ENCODE measurements at regions not wholly inside any gene's neighbourhood (a gene's known extent, or its start where the extent isn't known, plus 50 kb on each side); places are given as distances from the start of the nearest gene placed in this dataset.

DNA sequence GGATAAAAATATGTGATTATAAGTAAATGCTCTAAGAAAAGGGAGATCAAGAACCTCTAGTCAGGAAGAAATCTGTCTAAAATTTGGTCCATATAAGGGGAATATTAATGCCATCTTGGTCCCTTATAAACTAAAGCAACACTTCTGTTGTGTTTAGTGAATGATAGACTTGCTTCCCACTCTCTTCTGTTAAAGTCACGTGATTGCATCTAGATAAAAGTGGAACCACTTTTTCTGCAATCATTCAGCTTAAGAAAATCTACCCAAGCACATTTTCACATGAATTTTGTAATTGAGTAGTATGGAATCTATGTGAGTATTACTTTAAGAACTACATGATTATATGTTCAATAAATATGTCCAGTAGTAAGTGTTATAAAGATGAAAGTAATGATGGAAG, 782.9 kb upstream of the MIR17HG start:
- TF ChIP-seq GATA3 (IDR thresholded peaks at IDR 0.05; ENCODE audit: low read depth, low read length) = no peak
- TF ChIP-seq GATA2 (IDR thresholded peaks at IDR 0.05; ENCODE audit: low read depth, low read length) = no peak

All from SH-SY5Y (cell line).